GM13976 (cell line): ENCODE measurements at regions not wholly inside any gene's neighbourhood (a gene's known extent, or its start where the extent isn't known, plus 50 kb on each side); places are given as distances from the start of the nearest gene placed in this dataset.

ENCODE experiments used
- DNase-seq: peaks from one replicate; pipeline ENCODE4 v3.0.0; 2012; ENCODE audit warnings: low spot score
- in situ Hi-C: fragments of 300-500 bp; cut with MboI; formaldehyde crosslinking; loops from one replicate; pipeline ENCODE4 v1.12.0; 2022; ENCODE audit warnings: low sequenced_read_pairs, mixed read lengths, inconsistent platforms; ENCODE audit not compliant: unreplicated experiment
- TF ChIP-seq, protein P1 (sequence below): IDR thresholded peaks from 2 replicates; pipeline ENCODE4 v1.5.1; 2012; ENCODE audit warnings: borderline replicate concordance, mild to moderate bottlenecking; ENCODE audit not compliant: insufficient read depth; ENCODE audit errors: extremely low read depth, missing control alignments, control extremely low read depth

GRCh38 chr17:16880843-16881230, 91.1 kb downstream of the TNFRSF13B start:
- TF ChIP-seq, protein P1, sequence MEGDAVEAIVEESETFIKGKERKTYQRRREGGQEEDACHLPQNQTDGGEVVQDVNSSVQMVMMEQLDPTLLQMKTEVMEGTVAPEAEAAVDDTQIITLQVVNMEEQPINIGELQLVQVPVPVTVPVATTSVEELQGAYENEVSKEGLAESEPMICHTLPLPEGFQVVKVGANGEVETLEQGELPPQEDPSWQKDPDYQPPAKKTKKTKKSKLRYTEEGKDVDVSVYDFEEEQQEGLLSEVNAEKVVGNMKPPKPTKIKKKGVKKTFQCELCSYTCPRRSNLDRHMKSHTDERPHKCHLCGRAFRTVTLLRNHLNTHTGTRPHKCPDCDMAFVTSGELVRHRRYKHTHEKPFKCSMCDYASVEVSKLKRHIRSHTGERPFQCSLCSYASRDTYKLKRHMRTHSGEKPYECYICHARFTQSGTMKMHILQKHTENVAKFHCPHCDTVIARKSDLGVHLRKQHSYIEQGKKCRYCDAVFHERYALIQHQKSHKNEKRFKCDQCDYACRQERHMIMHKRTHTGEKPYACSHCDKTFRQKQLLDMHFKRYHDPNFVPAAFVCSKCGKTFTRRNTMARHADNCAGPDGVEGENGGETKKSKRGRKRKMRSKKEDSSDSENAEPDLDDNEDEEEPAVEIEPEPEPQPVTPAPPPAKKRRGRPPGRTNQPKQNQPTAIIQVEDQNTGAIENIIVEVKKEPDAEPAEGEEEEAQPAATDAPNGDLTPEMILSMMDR = no peak
- DNase-seq = no peak
- in situ Hi-C loops = no loop called here

DNA sequence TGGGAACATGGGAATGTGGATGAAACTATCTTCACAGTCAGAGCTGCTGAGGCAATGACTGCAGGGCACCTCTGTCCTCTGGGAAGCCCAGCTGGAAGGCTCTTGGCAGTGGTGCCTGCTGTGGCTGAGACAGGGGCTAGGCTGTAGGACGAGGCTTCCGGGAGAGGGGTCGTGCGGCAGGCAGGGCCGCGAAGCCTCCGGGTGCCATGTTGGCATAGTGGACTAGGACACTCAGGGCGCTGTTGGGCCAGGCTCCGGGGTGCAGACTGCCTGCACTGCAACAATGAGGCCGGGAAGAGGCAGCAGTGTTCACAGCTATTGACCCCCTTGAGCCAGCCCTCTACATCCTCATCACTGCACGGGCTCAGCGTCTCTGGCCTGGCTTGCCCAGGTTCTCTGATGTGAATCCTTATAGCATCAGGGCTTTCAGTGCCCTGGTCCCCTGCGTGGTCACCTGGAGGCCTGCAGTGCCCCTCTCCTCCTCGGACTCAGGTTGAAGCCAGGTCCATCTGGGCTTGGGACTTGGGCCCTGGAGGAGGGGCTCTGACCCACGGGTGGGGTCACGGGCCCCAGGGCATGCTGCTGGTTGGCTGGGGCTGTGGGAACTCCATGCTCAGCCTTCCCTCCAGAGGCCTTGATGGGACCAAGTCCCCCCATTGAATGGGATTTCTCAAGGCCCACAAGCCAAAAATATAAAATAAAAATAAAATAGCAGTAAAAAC, 91.6 kb downstream of the TNFRSF13B start:
- TF ChIP-seq, protein P1 = no peak
- in situ Hi-C loops = no loop called here
- no peak for DNase-seq

DNA sequence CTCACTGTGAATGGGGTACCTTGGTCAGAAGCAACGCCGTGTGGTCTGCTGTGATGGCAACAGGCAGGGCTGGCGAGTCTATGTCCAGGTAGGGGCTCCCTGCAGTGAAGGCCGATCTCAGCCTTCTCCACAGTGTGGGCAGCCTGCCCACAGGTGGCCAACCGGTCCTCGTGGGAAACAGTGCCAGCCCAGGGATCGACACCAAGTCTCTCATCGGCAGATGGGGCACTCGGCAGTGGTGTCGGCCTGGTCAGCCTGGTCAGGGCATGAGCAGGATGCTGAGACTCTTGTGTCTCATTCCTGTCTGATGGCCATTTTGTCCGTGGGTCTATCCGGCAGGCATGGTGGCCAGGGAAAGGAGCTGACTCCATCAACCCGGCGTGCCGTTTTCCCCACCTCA, 92.2 kb downstream of the TNFRSF13B start:
- DNase-seq = no peak
- TF ChIP-seq, protein P1 = no peak
- in situ Hi-C loops = no loop called here

- in situ Hi-C loops = no loop called here
- TF ChIP-seq, protein P1 = no peak
- DNase-seq = no peak
These were observed 93.3 kb downstream of the TNFRSF13B start for GRCh38 chr17:16878606-16879005.

DNA sequence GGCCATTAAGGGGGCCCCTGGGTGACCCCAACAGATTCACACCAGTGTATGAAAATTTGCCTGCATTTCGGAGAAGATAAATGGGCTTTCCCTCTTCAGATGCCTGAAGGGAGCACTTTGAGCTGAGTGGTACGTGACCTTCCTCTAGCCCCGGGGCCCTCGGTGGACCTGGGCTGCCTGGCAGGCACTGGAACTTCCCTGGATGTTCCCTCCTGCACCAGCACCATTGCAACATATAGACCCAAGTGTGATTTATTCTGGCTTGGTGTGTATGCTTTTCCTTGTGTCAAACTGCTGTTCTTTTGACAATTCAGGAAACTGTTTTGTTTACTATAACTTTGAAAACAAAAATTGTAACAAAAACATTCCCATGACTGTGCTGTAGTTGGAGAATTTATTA, 93.8 kb downstream of the TNFRSF13B start:
- no peak for DNase-seq
- TF ChIP-seq, protein P1 = no peak
- in situ Hi-C loops = no loop called here

DNA sequence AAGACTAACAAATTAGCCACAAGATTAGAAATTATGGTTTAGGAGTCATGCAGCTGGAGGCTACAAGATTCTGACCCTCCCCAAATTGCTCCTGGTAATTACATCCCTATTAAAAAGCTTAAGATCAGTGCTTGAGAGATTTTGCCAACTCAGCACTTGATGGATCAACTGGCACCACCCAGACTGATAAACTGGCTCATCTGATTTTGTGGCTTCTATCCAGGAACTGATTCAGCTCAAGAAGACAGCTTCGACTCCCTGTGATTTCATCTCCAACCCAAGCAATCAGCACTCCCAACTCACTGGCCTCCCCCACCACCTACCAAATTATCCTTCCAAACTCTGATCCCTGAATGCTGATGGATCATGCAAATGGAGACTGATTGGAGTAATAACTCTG, 94.8 kb downstream of the TNFRSF13B start:
- DNase-seq = no peak
- in situ Hi-C loops = no loop called here
- TF ChIP-seq, protein P1 = no peak
